ENCODE measurements at regions not wholly inside any gene's neighbourhood (a gene's known extent, or its start where the extent isn't known, plus 50 kb on each side); places are given as distances from the start of the nearest gene placed in this dataset.

GRCh38 chr5:119864286-119864685 is 234.9 kb downstream of the FAM170A start:
- H3K79me2 ChIP-seq (ENCODE audit: insufficient read depth, low read depth, low read length) = no peaks in the 10 kb centered on the region
- no peaks in the 10 kb centered on the region for H3K4me1 ChIP-seq (ENCODE audit: insufficient read depth, low read length, poor library complexity, severe bottlenecking)
- no peaks in the 10 kb centered on the region for H3K9me3 ChIP-seq (ENCODE audit: low read length)
- H4K20me1 ChIP-seq (ENCODE audit: insufficient read depth, low read length) = no peaks in the 10 kb centered on the region
- H2AFZ ChIP-seq (ENCODE audit: low read length) = no peak overlapping the region
- POLR2A ChIA-PET = no interaction called here
- no TSS peak for BruUV-seq (replicated peaks)
- TF ChIP-seq CTCF (conservative IDR thresholded peaks at IDR 0.05; ENCODE audit: low read length) = no peak
- TF ChIP-seq EZH2phosphoT487 (IDR thresholded peaks at IDR 0.05; ENCODE audit: borderline replicate concordance, low read depth, low read length) = no peak
- DNase-seq (ENCODE audit: low spot score) = no peak
- CTCF ChIA-PET (ENCODE audit: unreplicated experiment) = no interaction called here
- H3K4me2 ChIP-seq (ENCODE audit: low read length) = no peak overlapping the region
- no peak overlapping the region for H3K4me3 ChIP-seq (ENCODE audit: low read depth, low read length, poor library complexity, severe bottlenecking)
- no peaks in the 10 kb centered on the region for H3K36me3 ChIP-seq (ENCODE audit: insufficient read depth, low read length)
- intact Hi-C loops (cut with micrococcal nuclease; ENCODE audit: unreplicated experiment) = no loop called here
- no peak overlapping the region for H3K27ac ChIP-seq (ENCODE audit: low read depth, low read length, poor library complexity, severe bottlenecking)
- no peaks in the 10 kb centered on the region for H3K9me2 ChIP-seq (ENCODE audit: insufficient read depth, low read length)

DNA sequence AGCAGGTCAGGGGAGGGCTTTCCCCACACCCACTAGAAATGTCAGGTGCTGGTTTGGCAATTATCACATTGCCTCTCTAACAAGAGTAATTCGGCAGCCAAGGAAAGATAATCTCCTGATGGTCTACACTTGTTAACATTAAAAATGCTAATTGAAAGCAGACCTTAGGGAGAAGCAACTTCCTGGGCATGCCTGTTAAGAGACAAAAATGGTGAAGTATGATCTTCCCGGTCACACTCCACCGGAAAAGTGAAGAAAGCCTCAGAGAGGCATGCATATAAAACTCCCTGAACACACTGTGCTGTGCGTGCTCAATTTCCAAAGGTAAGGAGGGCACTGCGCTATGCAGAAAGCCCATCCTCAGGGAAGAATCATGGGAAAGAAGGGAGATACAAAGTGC is 244.3 kb downstream of the FAM170A start:
- H3K9me2 ChIP-seq (ENCODE audit: insufficient read depth, low read length) = no peaks in the 10 kb centered on the region
- intact Hi-C loops (cut with micrococcal nuclease; ENCODE audit: unreplicated experiment) = no loop called here
- H3K4me1 ChIP-seq (ENCODE audit: insufficient read depth, low read length, poor library complexity, severe bottlenecking) = no peaks in the 10 kb centered on the region
- H3K4me3 ChIP-seq (ENCODE audit: low read depth, low read length, poor library complexity, severe bottlenecking) = no peak overlapping the region
- no peak for DNase-seq (ENCODE audit: low spot score)
- H3K9me3 ChIP-seq (ENCODE audit: low read length) = no peaks in the 10 kb centered on the region
- H3K79me2 ChIP-seq (ENCODE audit: insufficient read depth, low read depth, low read length) = no peaks in the 10 kb centered on the region
- H3K27ac ChIP-seq (ENCODE audit: low read depth, low read length, poor library complexity, severe bottlenecking) = no peak overlapping the region
- H3K4me2 ChIP-seq (ENCODE audit: low read length) = no peak overlapping the region
- no peak overlapping the region for H2AFZ ChIP-seq (ENCODE audit: low read length)
- no TSS peak for BruUV-seq (replicated peaks)
- no peaks in the 10 kb centered on the region for H3K36me3 ChIP-seq (ENCODE audit: insufficient read depth, low read length)
- ChIA-PET POLR2A (no interaction called here), CTCF (ENCODE audit: unreplicated experiment) (no interaction called here)
- no peaks in the 10 kb centered on the region for H4K20me1 ChIP-seq (ENCODE audit: insufficient read depth, low read length)
- TF ChIP-seq EZH2phosphoT487 (IDR thresholded peaks at IDR 0.05; ENCODE audit: borderline replicate concordance, low read depth, low read length) = no peak
- no peak for TF ChIP-seq CTCF (conservative IDR thresholded peaks at IDR 0.05; ENCODE audit: low read length)

- Histone ChIP-seq H3K79me2 (ENCODE audit: insufficient read depth, low read depth, low read length) (no peaks in the 10 kb centered on the region), H3K4me2 (ENCODE audit: low read length) (no peak overlapping the region), H3K36me3 (ENCODE audit: insufficient read depth, low read length) (no peaks in the 10 kb centered on the region), H3K9me3 (ENCODE audit: low read length) (no peaks in the 10 kb centered on the region), H3K4me1 (ENCODE audit: insufficient read depth, low read length, poor library complexity, severe bottlenecking) (no peaks in the 10 kb centered on the region), H3K27ac (ENCODE audit: low read depth, low read length, poor library complexity, severe bottlenecking) (no peak overlapping the region), H3K4me3 (ENCODE audit: low read depth, low read length, poor library complexity, severe bottlenecking) (no peak overlapping the region), H3K9me2 (ENCODE audit: insufficient read depth, low read length) (no peaks in the 10 kb centered on the region), H2AFZ (ENCODE audit: low read length) (no peak overlapping the region), H4K20me1 (ENCODE audit: insufficient read depth, low read length) (no peaks in the 10 kb centered on the region)
- no TSS peak for BruUV-seq (replicated peaks)
- POLR2A ChIA-PET = interaction anchor here (0.6 kb wide), 2 partner anchors 14 to 429 kb away, joined by 3 read pairs; no protein-coding TSS in a partner anchor
- TF ChIP-seq EZH2phosphoT487 (IDR thresholded peaks at IDR 0.05; ENCODE audit: borderline replicate concordance, low read depth, low read length) (no peak), CTCF (conservative IDR thresholded peaks at IDR 0.05; ENCODE audit: low read length) (no peak)
- DNase-seq (ENCODE audit: low spot score) = no peak
- CTCF ChIA-PET (ENCODE audit: unreplicated experiment) = no interaction called here
- intact Hi-C loops (cut with micrococcal nuclease; ENCODE audit: unreplicated experiment) = no loop called here
Observed at GRCh38 chr5:119876522-119876921, 247.2 kb downstream of the FAM170A start.

Data from OCI-LY7 (cell line).